ENCODE measurements at regions not wholly inside any gene's neighbourhood (a gene's known extent, or its start where the extent isn't known, plus 50 kb on each side); places are given as distances from the start of the nearest gene placed in this dataset.

GRCh38 chr1:42013881-42014470, 95.3 kb upstream of the HIVEP3 start:
- TF ChIP-seq CTCF (IDR thresholded peaks at IDR 0.05) (no peak), REST (IDR thresholded peaks at IDR 0.05; ENCODE audit: low read depth, low read length) (no peak), EZH2phosphoT487 (IDR thresholded peaks at IDR 0.05; ENCODE audit: borderline replicate concordance, low read depth) (no peak), YY1 (IDR thresholded peaks at IDR 0.05; ENCODE audit: low read depth) (no peak), EP300 (IDR thresholded peaks at IDR 0.05; ENCODE audit: borderline replicate concordance in 1 of 2, low read depth in 1 of 2, low read length in 1 of 2) (no peak), RAD21 (IDR thresholded peaks at IDR 0.05; ENCODE audit: low read length) (no peak)
